Gastrocnemius medialis (tissue), 4 donors: ENCODE measurements at regions not wholly inside any gene's neighbourhood (a gene's known extent, or its start where the extent isn't known, plus 50 kb on each side); places are given as distances from the start of the nearest gene placed in this dataset.

Experiments used
- POLR2A ChIP-seq, 2 donors: fragments of 450-650 bp; IDR thresholded peaks; one replicate each; pipeline ENCODE4 v1.6.1; 2017; ENCODE audit warnings: antibody characterized with exemption in 2 of 2, mild to moderate bottlenecking in 2 of 2, moderate library complexity in 2 of 2
- TF ChIP-seq, protein P1 (sequence below), 5 experiments: fragments of 450-650 bp in 3 of 5; fragments of 200-600 bp in 2 of 5; sonication (generic) in 2 of 5; IDR thresholded peaks in 4 of 5; conservative IDR thresholded peaks in 1 of 5; 1 replicate in 4 of 5; 2 replicates in 1 of 5; pipeline ENCODE4 v1.5.1; 2016 to 2019; ENCODE audit warnings: antibody characterized with exemption in 5 of 5, mild to moderate bottlenecking in 3 of 5, moderate library complexity in 3 of 5

DNA sequence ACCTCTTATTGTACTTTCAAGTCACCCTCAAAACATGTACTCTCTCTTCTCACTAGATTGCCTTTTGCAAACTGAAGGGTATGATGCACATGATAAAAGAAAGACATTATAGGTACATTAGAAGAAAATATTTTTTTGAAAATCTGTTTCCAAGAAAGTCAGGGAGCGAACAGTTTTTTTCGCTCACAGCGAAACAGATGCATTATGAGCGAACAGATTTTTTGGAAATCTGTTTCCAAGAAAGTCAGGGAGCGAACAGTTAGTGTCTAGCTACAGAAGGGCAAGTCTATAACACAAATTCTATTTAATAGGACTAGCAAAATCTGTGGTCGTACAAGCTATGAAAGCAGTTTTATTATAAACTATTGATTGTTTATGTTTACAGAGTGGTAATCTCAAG is 296.2 kb upstream of the ANO3 start:
- TF ChIP-seq, protein P1, sequence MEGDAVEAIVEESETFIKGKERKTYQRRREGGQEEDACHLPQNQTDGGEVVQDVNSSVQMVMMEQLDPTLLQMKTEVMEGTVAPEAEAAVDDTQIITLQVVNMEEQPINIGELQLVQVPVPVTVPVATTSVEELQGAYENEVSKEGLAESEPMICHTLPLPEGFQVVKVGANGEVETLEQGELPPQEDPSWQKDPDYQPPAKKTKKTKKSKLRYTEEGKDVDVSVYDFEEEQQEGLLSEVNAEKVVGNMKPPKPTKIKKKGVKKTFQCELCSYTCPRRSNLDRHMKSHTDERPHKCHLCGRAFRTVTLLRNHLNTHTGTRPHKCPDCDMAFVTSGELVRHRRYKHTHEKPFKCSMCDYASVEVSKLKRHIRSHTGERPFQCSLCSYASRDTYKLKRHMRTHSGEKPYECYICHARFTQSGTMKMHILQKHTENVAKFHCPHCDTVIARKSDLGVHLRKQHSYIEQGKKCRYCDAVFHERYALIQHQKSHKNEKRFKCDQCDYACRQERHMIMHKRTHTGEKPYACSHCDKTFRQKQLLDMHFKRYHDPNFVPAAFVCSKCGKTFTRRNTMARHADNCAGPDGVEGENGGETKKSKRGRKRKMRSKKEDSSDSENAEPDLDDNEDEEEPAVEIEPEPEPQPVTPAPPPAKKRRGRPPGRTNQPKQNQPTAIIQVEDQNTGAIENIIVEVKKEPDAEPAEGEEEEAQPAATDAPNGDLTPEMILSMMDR (IDR thresholded peaks at IDR 0.05 in 4 of 5, conservative IDR thresholded peaks at IDR 0.05 in 1 of 5), result no peak
- TF ChIP-seq POLR2A (IDR thresholded peaks at IDR 0.05), result no peak
